Thyroid gland (tissue), 4 donors: ENCODE measurements at regions not wholly inside any gene's neighbourhood (a gene's known extent, or its start where the extent isn't known, plus 50 kb on each side); places are given as distances from the start of the nearest gene placed in this dataset.

ENCODE experiments used
- POLR2A ChIP-seq, 2 donors: fragments of 450-650 bp; IDR thresholded peaks; one replicate each; pipeline ENCODE4 v1.6.1; 2017; ENCODE audit warnings: antibody characterized with exemption in 2 of 2, mild to moderate bottlenecking in 2 of 2, moderate library complexity in 1 of 2
- TF ChIP-seq, protein P1 (sequence below), 6 experiments: fragments of 200-600 bp in 3 of 6; fragments of 450-650 bp in 3 of 6; sonication (generic) in 3 of 6; IDR thresholded peaks; one replicate each; pipeline ENCODE4 v1.5.1; 2016 to 2019; ENCODE audit warnings: antibody characterized with exemption in 6 of 6, mild to moderate bottlenecking in 2 of 6, inconsistent platforms in 1 of 6, moderate library complexity in 1 of 6

DNA sequence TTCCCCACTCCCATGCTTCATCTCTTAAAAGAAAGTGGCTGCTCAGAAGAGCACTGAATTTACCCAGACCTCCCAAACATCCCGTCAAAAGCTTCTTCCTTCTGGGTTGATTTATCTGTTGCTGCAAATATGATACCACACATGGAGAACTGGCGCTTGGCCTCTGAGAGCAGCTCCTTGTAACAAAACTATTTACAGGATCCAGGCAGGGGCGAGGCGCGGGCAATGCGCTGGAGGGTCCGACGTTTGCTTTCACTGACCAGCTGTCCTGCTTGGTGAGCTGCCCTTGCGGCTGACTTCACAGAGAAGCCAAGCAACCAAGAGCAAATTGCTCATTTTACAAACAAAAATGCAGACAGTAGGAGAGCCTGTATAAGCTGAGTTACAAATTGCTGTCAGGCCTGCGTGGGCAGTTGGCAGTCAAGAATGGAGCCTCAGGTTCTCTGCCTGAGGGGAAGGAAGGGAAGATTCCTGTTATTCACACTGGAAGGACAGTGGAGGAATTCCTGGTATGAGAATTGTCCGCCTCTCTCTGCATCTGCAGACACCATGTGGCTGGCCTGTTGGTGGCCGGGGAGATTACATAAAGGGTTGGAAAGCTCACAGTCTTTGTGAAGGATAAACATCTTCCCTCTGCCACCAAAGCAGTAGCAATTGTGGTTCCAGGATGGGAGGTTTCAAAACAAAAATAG, 192.2 kb upstream of the LEF1 start:
- TF ChIP-seq, protein P1, sequence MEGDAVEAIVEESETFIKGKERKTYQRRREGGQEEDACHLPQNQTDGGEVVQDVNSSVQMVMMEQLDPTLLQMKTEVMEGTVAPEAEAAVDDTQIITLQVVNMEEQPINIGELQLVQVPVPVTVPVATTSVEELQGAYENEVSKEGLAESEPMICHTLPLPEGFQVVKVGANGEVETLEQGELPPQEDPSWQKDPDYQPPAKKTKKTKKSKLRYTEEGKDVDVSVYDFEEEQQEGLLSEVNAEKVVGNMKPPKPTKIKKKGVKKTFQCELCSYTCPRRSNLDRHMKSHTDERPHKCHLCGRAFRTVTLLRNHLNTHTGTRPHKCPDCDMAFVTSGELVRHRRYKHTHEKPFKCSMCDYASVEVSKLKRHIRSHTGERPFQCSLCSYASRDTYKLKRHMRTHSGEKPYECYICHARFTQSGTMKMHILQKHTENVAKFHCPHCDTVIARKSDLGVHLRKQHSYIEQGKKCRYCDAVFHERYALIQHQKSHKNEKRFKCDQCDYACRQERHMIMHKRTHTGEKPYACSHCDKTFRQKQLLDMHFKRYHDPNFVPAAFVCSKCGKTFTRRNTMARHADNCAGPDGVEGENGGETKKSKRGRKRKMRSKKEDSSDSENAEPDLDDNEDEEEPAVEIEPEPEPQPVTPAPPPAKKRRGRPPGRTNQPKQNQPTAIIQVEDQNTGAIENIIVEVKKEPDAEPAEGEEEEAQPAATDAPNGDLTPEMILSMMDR (IDR thresholded peaks at IDR 0.05) = no peak
- no peak for TF ChIP-seq POLR2A (IDR thresholded peaks at IDR 0.05)
